Dermis blood vessel endothelial cell (primary cell): ENCODE measurements at regions not wholly inside any gene's neighbourhood (a gene's known extent, or its start where the extent isn't known, plus 50 kb on each side); places are given as distances from the start of the nearest gene placed in this dataset.

Source experiments
- DNase-seq: peaks from one replicate; pipeline ENCODE4 v3.0.0; 2010

GRCh38 chr4:32192991-32193390 is 1472.8 kb downstream of the PCDH7 start:
- DNase-seq, result no peak

- no peak for DNase-seq
These were observed 1477.0 kb downstream of the PCDH7 start for GRCh38 chr4:32196950-32197688.

GRCh38 chr4:32199639-32200038 is 1479.5 kb downstream of the PCDH7 start:
- DNase-seq, result no peak

- no peak for DNase-seq
These were observed 1483.2 kb downstream of the PCDH7 start for GRCh38 chr4:32203340-32203739.

DNA sequence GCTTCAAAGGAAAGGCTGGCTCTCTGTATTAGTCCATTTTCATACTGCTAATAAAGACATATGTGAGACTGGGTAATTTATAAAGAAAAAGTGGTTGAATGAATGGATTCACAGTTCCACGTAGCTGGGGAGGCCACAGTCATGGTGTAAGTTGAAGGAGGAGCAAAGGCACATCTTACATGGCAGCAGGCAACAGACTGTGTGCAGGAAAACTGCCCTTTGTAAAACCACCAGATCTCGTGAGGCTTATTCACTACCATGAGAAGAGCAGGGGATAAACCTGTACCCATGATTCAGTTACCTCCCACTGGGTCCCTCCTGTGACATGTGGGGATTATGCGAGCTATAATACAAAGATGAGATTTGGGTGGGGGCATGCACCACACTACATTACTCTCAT is 1486.6 kb downstream of the PCDH7 start:
- no peak for DNase-seq

- DNase-seq, result no peak
These were observed 1487.3 kb downstream of the PCDH7 start for GRCh38 chr4:32207456-32207855.

DNA sequence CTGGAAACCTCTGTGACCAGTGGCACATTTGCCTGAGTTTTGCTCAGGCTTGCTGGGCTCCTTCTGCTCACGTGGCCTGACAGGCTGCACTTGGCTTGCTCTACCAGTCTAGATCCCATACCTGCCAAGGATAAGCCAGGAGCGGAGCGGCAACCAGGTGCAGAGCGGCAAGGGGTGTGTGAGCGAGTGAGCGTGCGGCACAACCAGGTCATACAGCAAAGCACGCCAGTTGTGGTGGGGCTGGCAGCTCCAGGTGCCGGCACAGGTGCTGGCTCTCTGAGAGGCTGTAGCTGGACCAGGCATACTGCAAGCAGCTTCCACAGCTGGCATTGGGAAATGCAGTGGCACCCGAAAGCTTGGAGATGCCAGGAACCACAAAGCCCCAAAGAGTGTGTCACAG is 1495.1 kb downstream of the PCDH7 start:
- no peak for DNase-seq

DNA sequence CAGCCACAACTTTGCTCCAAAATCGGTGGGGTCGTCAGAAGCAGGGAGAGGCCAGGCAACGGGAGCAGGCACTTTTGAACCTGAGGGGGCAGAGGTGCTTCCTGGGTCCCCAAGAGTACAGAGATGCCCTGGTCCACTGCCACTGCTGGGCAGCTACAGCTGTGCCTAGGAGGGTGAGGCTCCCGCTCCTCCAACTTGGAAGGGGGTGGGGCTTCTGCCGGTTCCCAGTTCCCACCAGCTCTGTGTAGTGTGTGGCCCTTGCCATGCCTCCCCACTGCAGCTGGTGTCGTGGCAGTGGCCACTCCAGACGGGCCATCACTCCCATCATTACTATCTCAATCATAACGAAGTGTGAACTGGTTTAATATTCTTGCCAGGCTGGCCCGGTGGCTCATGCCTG is 1496.3 kb downstream of the PCDH7 start:
- DNase-seq, result no peak

GRCh38 chr4:32219306-32220075 is 1499.3 kb downstream of the PCDH7 start:
- DNase-seq, result no peak

DNA sequence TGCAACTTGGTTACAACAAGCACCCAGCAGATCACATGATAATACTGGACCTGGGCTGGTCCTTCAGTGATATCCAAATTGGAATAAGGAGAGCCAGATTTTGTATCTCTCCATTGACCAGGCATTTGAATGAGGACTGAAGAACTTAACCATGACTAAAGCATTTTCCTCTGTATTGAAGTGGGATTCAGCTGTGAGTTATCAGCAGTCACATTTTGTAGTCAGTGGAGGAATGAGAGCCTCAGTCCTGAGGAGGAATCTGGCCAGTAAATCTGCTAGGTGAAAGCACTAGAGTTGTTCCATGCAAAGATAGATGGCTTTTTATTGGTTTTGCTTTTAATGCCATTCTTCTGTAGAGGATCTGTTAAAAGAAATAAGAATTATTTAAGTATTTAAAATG is 1506.0 kb downstream of the PCDH7 start:
- no peak for DNase-seq

DNA sequence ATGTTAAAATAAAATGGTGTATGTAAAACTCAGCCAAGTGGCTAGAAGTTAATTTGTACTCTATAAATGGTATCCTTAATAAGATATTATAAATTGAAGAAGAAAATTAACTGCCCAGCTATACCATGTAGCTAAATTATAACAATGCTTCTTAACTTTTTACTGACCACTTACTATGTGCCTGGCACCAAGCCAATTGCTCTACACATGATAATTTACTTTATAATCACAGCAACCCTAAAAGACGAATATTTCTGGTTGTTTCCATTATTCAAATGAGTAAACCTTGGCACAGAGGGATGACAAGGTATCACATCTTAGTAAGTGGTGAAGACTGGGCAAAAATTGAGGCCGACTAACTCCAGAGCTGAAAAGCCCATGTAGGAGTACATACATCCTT is 1506.6 kb downstream of the PCDH7 start:
- no peak for DNase-seq

DNA sequence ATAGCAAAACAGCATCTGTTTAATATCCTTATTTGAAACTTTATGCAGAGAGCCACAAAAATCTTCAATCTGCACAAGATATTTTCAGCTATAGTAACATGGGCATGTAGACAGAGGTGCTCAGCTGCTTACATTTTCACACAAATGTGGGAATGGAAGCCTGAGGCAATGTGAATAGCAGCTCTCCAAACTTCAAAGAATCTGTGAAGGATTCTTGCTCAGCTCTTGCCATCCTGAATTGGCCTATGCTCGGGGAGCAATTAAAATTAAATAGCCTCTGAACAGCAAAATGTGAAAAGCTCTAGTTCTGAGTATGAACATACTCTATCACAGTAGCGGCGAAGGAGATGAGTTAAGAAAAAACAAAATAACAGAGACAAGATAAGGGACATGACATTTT is 1523.8 kb downstream of the PCDH7 start:
- no peak for DNase-seq

DNA sequence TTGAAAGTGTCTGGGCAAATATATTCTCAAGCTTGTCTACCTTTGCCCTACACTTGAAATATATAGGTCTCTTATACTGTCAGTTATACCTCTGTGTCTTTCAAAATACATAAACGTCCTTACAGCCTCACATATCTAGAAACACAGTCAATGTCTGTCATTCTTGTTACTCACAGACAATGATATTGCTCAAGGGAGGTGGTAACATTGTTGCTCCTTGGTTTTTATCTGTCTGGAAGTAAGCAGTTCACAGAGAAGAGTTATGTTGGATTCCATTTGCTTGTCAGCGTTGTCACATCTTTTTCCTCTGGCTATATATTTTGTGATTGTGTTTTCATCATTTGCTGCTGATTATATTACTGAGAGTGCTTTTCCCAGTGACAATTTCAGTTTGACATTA is 1528.9 kb downstream of the PCDH7 start:
- no peak for DNase-seq

DNA sequence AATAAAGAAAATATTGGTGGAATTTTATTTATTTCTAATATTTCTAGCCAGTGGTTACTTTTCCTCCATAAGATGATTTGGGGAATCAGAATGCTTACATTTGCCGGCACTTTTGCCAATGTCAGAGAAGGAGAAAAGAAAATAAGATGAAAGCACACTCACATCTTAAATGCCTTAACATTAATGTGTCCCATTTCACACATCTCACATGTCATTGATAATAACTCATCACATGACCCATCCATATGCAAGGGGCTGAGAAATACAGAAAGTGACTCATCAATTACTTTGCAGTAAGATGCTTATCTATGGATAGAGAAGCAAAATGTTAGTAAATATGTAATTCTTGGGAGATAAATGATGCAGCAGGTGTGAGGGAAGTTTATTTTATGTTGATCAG is 1531.0 kb downstream of the PCDH7 start:
- DNase-seq, result no peak

DNA sequence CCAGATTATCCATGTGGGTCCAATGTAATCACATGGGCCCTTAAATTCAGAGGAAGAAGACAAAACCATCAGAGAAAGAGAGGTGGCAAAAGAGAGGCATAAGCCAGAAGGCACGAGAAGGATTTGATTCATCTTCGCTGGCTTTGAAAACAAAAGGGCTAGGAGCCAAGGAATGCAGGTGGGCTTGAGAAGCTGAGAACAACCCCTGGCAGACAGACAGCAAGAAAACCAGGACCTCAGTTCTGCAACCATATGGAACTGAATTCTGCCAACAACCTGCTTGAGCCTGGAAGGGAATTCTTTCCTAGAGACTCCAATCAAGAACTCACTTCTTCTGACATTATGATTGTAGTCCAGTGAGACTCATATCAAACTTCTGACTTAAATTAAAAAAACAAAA is 1531.8 kb downstream of the PCDH7 start:
- DNase-seq, result no peak

GRCh38 chr4:32254216-32254615 is 1534.0 kb downstream of the PCDH7 start:
- no peak for DNase-seq

GRCh38 chr4:32258986-32259385 is 1538.8 kb downstream of the PCDH7 start:
- no peak for DNase-seq

DNA sequence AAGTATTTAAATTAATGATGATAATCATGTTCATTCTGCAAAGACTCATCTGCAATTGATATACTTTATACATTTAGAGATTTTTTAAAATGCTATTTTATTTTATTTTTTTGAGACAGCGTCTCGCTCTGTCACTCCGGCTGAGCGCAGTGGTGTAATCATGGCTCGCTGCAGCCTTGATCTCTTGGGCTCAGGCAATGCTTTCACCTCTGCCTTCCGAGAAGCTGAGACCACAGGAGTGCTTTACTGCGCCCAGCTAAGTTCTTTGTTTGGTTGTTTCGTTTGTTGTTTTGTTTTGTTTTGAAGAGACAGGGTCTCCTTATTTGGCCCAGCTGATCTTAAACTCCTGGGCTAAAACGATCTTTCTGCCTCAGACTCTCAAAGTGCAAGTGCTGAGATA is 1541.0 kb downstream of the PCDH7 start:
- no peak for DNase-seq

DNA sequence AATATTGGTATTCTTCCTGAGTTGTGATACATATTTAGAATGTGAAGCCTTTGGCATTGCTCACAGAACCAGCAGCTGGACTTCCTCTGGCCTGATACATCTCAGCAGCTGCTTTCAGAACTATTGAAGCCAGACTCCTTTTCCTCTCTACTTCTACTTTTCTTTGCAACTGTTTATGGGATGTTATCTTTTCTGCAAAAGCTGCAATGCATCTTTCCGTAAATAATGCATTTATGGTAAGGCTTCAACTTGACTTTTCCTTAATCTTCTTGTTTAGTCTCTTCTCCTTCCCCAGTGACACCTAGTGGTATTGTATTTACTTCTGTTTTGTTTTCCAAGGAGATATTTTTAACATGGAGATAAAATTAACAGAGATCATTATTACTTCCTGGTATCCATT is 1548.7 kb downstream of the PCDH7 start:
- DNase-seq, result no peak

- no peak for DNase-seq
These were observed 1569.9 kb downstream of the PCDH7 start for GRCh38 chr4:32290102-32290501.

GRCh38 chr4:32318926-32319325 is 1598.8 kb downstream of the PCDH7 start:
- DNase-seq, result no peak

GRCh38 chr4:32321421-32321820 is 1601.3 kb downstream of the PCDH7 start:
- DNase-seq, result no peak

GRCh38 chr4:32334759-32335158 is 1614.6 kb downstream of the PCDH7 start:
- no peak for DNase-seq

GRCh38 chr4:32337403-32337802 is 1617.2 kb downstream of the PCDH7 start:
- DNase-seq, result no peak

- no peak for DNase-seq
These were observed 1620.4 kb downstream of the PCDH7 start for GRCh38 chr4:32340591-32340990.
